ENCODE measurements at regions not wholly inside any gene's neighbourhood (a gene's known extent, or its start where the extent isn't known, plus 50 kb on each side); places are given as distances from the start of the nearest gene placed in this dataset.

GRCh38 chr12:107983756-107984472, 145.2 kb upstream of the WSCD2 start:
- no peak for DNase-seq

- DNase-seq: no peak
Observed at GRCh38 chr12:107984973-107985372, 144.1 kb upstream of the WSCD2 start.

GRCh38 chr12:107986183-107986582, 142.9 kb upstream of the WSCD2 start:
- DNase-seq: no peak

GRCh38 chr12:107990325-107990724, 138.8 kb upstream of the WSCD2 start:
- DNase-seq: peak; percentile 34

- no peak for DNase-seq
Observed at GRCh38 chr12:107992029-107992428, 137.1 kb upstream of the WSCD2 start.

- peak; percentile 13 for DNase-seq
Observed at GRCh38 chr12:107992870-107993451, 136.1 kb upstream of the WSCD2 start.

GRCh38 chr12:107998863-107999262, 130.2 kb upstream of the WSCD2 start:
- DNase-seq: no peak

- DNase-seq: peak; percentile 97
Observed at GRCh38 chr12:108000111-108000510, 129.0 kb upstream of the WSCD2 start.

GRCh38 chr12:108004319-108004718, 124.8 kb upstream of the WSCD2 start:
- DNase-seq: no peak

- DNase-seq: no peak
Observed at GRCh38 chr12:108008163-108008905, 120.8 kb upstream of the WSCD2 start.

GRCh38 chr12:108009442-108010070, 119.5 kb upstream of the WSCD2 start:
- DNase-seq: no peak

GRCh38 chr12:108016022-108016564, 113.0 kb upstream of the WSCD2 start:
- no peak for DNase-seq

GRCh38 chr12:108017472-108018057, 111.5 kb upstream of the WSCD2 start:
- no peak for DNase-seq

- no peak for DNase-seq
Observed at GRCh38 chr12:108019862-108020261, 109.2 kb upstream of the WSCD2 start.

GRCh38 chr12:108021141-108021540, 107.9 kb upstream of the WSCD2 start:
- peak; percentile 79 for DNase-seq

- no peak for DNase-seq
Observed at GRCh38 chr12:108021949-108022522, 107.1 kb upstream of the WSCD2 start.

- no peak for DNase-seq
Observed at GRCh38 chr12:108029051-108029835, 99.8 kb upstream of the WSCD2 start.

GRCh38 chr12:108033090-108033489, 96.0 kb upstream of the WSCD2 start:
- DNase-seq: no peak

- DNase-seq: no peak
Observed at GRCh38 chr12:108035372-108035771, 93.7 kb upstream of the WSCD2 start.

- DNase-seq: no peak
Observed at GRCh38 chr12:108037960-108038359, 91.1 kb upstream of the WSCD2 start.

GRCh38 chr12:108039794-108040193, 89.3 kb upstream of the WSCD2 start:
- DNase-seq: no peak

- DNase-seq: no peak
Observed at GRCh38 chr12:108040947-108041346, 88.1 kb upstream of the WSCD2 start.

All from NCI-H2029 treated with DMSO at 0.1 percent for 48 hours (cell line).